Hepatocyte (in vitro differentiated cells): ENCODE measurements at regions not wholly inside any gene's neighbourhood (a gene's known extent, or its start where the extent isn't known, plus 50 kb on each side); places are given as distances from the start of the nearest gene placed in this dataset.

Source experiments
- EZH2 ChIP-seq: fragments of 200-600 bp; sonication (generic); IDR thresholded peaks from 2 replicates; pipeline ENCODE4 v1.6.1; 2016; ENCODE audit warnings: antibody characterized with exemption, mild to moderate bottlenecking, borderline replicate concordance
- EZH2phosphoT487 ChIP-seq: fragments of 200-600 bp; sonication (generic); IDR thresholded peaks from one replicate; pipeline ENCODE4 v1.6.1; 2018; ENCODE audit warnings: antibody characterized with exemption, mild to moderate bottlenecking, low read depth, moderate library complexity; ENCODE audit not compliant: unreplicated experiment, severe bottlenecking
- TF ChIP-seq, protein P1 (sequence below): fragments of 200-600 bp; sonication (generic); IDR thresholded peaks from 2 replicates; pipeline ENCODE4 v1.5.1; 2016; ENCODE audit warnings: antibody characterized with exemption, mild to moderate bottlenecking; ENCODE audit not compliant: poor library complexity

DNA sequence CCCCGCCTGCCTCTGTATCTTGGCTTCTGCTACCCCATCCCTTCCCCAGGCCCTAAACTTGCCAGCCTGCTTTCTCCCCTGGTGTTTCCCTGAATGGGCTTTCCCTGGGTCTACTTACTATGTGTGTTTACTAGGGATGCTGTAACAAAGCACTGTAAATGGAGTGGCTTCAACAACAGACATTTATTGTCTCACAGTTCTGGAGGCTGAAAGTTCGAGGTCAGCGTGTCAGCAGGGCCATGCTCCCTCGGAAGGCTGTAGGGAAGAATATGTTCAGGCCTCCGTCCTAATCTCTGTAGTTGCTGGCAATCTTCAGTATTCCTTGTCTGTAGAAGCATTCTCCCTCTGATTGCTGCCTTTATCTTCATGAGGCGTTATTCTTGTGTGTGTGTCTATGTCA is 113.6 kb downstream of the DDX1 start:
- TF ChIP-seq EZH2phosphoT487 (no peak), EZH2 (no peak)
- TF ChIP-seq, protein P1, sequence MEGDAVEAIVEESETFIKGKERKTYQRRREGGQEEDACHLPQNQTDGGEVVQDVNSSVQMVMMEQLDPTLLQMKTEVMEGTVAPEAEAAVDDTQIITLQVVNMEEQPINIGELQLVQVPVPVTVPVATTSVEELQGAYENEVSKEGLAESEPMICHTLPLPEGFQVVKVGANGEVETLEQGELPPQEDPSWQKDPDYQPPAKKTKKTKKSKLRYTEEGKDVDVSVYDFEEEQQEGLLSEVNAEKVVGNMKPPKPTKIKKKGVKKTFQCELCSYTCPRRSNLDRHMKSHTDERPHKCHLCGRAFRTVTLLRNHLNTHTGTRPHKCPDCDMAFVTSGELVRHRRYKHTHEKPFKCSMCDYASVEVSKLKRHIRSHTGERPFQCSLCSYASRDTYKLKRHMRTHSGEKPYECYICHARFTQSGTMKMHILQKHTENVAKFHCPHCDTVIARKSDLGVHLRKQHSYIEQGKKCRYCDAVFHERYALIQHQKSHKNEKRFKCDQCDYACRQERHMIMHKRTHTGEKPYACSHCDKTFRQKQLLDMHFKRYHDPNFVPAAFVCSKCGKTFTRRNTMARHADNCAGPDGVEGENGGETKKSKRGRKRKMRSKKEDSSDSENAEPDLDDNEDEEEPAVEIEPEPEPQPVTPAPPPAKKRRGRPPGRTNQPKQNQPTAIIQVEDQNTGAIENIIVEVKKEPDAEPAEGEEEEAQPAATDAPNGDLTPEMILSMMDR, result no peak
